AG08395 (cell line): ENCODE measurements at regions not wholly inside any gene's neighbourhood (a gene's known extent, or its start where the extent isn't known, plus 50 kb on each side); places are given as distances from the start of the nearest gene placed in this dataset.

Experiments used
- DNase-seq: peaks from one replicate; pipeline ENCODE4 v3.0.0; 2012; ENCODE audit warnings: mixed read lengths, low spot score

- DNase-seq = peak; percentile 91
These were observed 650.3 kb downstream of the CCDC171 start for GRCh38 chr9:16202914-16203728.

- no peak for DNase-seq
These were observed 651.1 kb downstream of the CCDC171 start for GRCh38 chr9:16203729-16204573.

- DNase-seq = no peak
These were observed 652.6 kb downstream of the CCDC171 start for GRCh38 chr9:16205455-16205854.

- no peak for DNase-seq
These were observed 653.7 kb downstream of the CCDC171 start for GRCh38 chr9:16206518-16206917.

GRCh38 chr9:16207161-16207560 is 654.3 kb downstream of the CCDC171 start:
- peak; percentile 57 for DNase-seq

- DNase-seq = no peak
These were observed 657.6 kb downstream of the CCDC171 start for GRCh38 chr9:16210440-16210839.

- no peak for DNase-seq
These were observed 658.5 kb downstream of the BNC2 start for GRCh38 chr9:16211946-16212345.

GRCh38 chr9:16213781-16214515 is 656.5 kb downstream of the BNC2 start:
- DNase-seq = peak; percentile 93

- DNase-seq = no peak
These were observed 655.7 kb downstream of the BNC2 start for GRCh38 chr9:16214677-16215352.

- DNase-seq = no peak
These were observed 655.2 kb downstream of the BNC2 start for GRCh38 chr9:16215353-16215680.

- peak; percentile 24 for DNase-seq
These were observed 652.3 kb downstream of the BNC2 start for GRCh38 chr9:16217943-16218701.

GRCh38 chr9:16221366-16221765 is 649.1 kb downstream of the BNC2 start:
- DNase-seq = no peak

GRCh38 chr9:16221822-16222547 is 648.5 kb downstream of the BNC2 start:
- DNase-seq = peak; percentile 10

GRCh38 chr9:16223074-16223871 is 647.2 kb downstream of the BNC2 start:
- DNase-seq = no peak

GRCh38 chr9:16230731-16231130 is 639.7 kb downstream of the BNC2 start:
- DNase-seq = no peak

- peak; percentile 64 for DNase-seq
These were observed 634.2 kb downstream of the BNC2 start for GRCh38 chr9:16236311-16236710.

- peak; percentile 43 for DNase-seq
These were observed 633.6 kb downstream of the BNC2 start for GRCh38 chr9:16236882-16237281.

- DNase-seq = no peak
These were observed 631.8 kb downstream of the BNC2 start for GRCh38 chr9:16238623-16239138.

GRCh38 chr9:16241231-16241630 is 629.2 kb downstream of the BNC2 start:
- peak; percentile 41 for DNase-seq
